Hepatocyte (in vitro differentiated cells): ENCODE measurements at regions not wholly inside any gene's neighbourhood (a gene's known extent, or its start where the extent isn't known, plus 50 kb on each side); places are given as distances from the start of the nearest gene placed in this dataset.

Experiments used
- DNase-seq: peaks from one replicate; pipeline ENCODE4 v3.0.0-alpha.2; 2016; ENCODE audit warnings: low spot score
- H2AFZ ChIP-seq: fragments of 200-600 bp; sonication (generic); 2 replicates; pipeline ENCODE4 v1.6.0; 2016; ENCODE audit warnings: antibody characterized with exemption, mild to moderate bottlenecking
- H3K27ac ChIP-seq: fragments of 200-600 bp; sonication (generic); 2 replicates; pipeline ENCODE4 v1.5.1; 2016; ENCODE audit warnings: mild to moderate bottlenecking
- H3K27me3 ChIP-seq: fragments of 200-600 bp; sonication (generic); 2 replicates; pipeline ENCODE4 v1.6.1; 2016
- H3K36me3 ChIP-seq: fragments of 200-600 bp; sonication (generic); replicated peaks from 2 replicates; pipeline ENCODE4 v1.5.1; 2016; ENCODE audit warnings: low read depth; ENCODE audit not compliant: insufficient read depth
- H3K4me1 ChIP-seq: fragments of 200-600 bp; sonication (generic); 2 replicates; pipeline ENCODE4 v1.5.1; 2016; ENCODE audit warnings: mild to moderate bottlenecking, moderate library complexity; ENCODE audit not compliant: insufficient read depth
- H3K4me2 ChIP-seq: fragments of 200-600 bp; sonication (generic); 2 replicates; pipeline ENCODE4 v1.6.0; 2016
- H3K4me3 ChIP-seq: fragments of 200-600 bp; sonication (generic); 2 replicates; pipeline ENCODE4 v1.5.1; 2016; ENCODE audit warnings: mild to moderate bottlenecking
- H3K79me2 ChIP-seq: fragments of 200-600 bp; sonication (generic); 2 replicates; pipeline ENCODE4 v1.6.0; 2017; ENCODE audit warnings: mild to moderate bottlenecking
- H3K9me2 ChIP-seq: fragments of 200-600 bp; sonication (generic); replicated peaks from 2 replicates; pipeline ENCODE4 v1.6.0; 2017; ENCODE audit warnings: mild to moderate bottlenecking; ENCODE audit not compliant: insufficient read depth
- H3K9me3 ChIP-seq: fragments of 200-600 bp; sonication (generic); 2 replicates; pipeline ENCODE4 v1.5.1; 2016; ENCODE audit warnings: low read depth, mild to moderate bottlenecking
- H4K20me1 ChIP-seq: fragments of 200-600 bp; sonication (generic); 2 replicates; pipeline ENCODE4 v1.6.0; 2016; ENCODE audit warnings: mild to moderate bottlenecking; ENCODE audit not compliant: insufficient read depth, poor library complexity, severe bottlenecking
- EZH2 ChIP-seq: fragments of 200-600 bp; sonication (generic); IDR thresholded peaks from 2 replicates; pipeline ENCODE4 v1.6.1; 2016; ENCODE audit warnings: antibody characterized with exemption, mild to moderate bottlenecking, borderline replicate concordance
- EZH2phosphoT487 ChIP-seq: fragments of 200-600 bp; sonication (generic); IDR thresholded peaks from one replicate; pipeline ENCODE4 v1.6.1; 2018; ENCODE audit warnings: antibody characterized with exemption, mild to moderate bottlenecking, low read depth, moderate library complexity; ENCODE audit not compliant: unreplicated experiment, severe bottlenecking
- WGBS: methylation state at CpG from one replicate; pipeline ENCODE4 v1.1.6; 2016; ENCODE audit warnings: low lambda C conversion rate; ENCODE audit errors: missing lambda C conversion rate; 5-methylcytosine and 5-hydroxymethylcytosine counted together
- TF ChIP-seq, protein P1 (sequence below): fragments of 200-600 bp; sonication (generic); IDR thresholded peaks from 2 replicates; pipeline ENCODE4 v1.5.1; 2016; ENCODE audit warnings: antibody characterized with exemption, mild to moderate bottlenecking; ENCODE audit not compliant: poor library complexity

DNA sequence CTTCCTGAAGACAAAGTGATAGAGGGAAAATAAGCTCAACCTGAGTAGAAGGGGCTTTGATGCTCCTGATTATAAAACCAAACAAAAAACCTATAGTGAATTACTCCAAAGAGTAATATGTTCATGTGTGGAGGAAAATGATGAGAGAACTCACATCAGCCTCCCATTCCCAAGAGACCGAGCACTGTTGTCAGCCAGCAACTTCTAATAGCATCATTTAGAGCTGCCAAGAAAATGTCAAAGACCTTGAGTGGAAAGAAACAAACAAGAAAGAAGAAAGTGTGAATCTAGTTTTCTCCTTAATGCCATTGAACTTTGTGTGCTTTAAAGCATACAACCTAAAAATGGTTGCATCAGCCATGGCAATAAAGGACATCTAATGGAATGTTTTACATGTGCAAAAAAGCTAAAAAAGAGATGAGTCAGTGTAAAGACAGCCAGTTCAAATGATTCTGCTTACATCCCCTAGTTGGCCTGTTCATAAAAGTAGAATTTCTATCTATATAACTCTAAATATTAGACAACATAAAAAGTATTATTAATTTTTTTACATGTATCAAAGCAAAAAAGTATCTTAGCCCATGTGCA, 1066.2 kb downstream of the TDRD15 start:
- H3K79me2 ChIP-seq: no peaks in the 10 kb centered on the region
- no peaks in the 10 kb centered on the region for H3K4me1 ChIP-seq
- no peaks in the 10 kb centered on the region for H3K27me3 ChIP-seq
- H2AFZ ChIP-seq: no peak overlapping the region
- TF ChIP-seq, protein P1, sequence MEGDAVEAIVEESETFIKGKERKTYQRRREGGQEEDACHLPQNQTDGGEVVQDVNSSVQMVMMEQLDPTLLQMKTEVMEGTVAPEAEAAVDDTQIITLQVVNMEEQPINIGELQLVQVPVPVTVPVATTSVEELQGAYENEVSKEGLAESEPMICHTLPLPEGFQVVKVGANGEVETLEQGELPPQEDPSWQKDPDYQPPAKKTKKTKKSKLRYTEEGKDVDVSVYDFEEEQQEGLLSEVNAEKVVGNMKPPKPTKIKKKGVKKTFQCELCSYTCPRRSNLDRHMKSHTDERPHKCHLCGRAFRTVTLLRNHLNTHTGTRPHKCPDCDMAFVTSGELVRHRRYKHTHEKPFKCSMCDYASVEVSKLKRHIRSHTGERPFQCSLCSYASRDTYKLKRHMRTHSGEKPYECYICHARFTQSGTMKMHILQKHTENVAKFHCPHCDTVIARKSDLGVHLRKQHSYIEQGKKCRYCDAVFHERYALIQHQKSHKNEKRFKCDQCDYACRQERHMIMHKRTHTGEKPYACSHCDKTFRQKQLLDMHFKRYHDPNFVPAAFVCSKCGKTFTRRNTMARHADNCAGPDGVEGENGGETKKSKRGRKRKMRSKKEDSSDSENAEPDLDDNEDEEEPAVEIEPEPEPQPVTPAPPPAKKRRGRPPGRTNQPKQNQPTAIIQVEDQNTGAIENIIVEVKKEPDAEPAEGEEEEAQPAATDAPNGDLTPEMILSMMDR: no peak
- TF ChIP-seq EZH2phosphoT487: no peak
- TF ChIP-seq EZH2: no peak
- H3K4me3 ChIP-seq: no peak overlapping the region
- no peaks in the 10 kb centered on the region for H3K9me3 ChIP-seq
- no peaks in the 10 kb centered on the region for H3K36me3 ChIP-seq
- no peaks in the 10 kb centered on the region for H4K20me1 ChIP-seq
- no peaks in the 10 kb centered on the region for H3K9me2 ChIP-seq
- DNase-seq: no peak
- 88% methylated on average over 1 of the region's 1 CpG for WGBS
- no peak overlapping the region for H3K4me2 ChIP-seq
- no peak overlapping the region for H3K27ac ChIP-seq

DNA sequence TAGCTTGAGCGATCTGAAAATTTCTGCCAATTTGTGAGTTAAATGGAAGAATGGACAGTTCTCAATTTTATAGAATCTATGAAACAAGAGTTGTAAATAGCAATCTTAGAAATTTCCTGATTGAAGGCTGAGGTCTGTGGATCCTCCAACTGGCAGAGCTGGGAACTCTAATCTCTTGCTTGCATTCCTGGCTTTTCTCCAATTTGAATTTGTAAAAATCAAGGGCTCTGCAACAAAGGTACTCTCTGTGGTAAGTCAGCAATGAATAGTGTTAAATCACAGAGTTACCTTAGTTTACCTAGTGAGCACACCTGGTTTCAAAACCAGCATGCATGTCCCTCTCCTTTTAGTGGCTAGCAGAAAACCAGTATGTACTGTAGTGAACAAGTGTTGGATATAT, 1070.5 kb downstream of the TDRD15 start:
- Histone ChIP-seq H3K27me3 (no peaks in the 10 kb centered on the region), H2AFZ (no peak overlapping the region), H3K4me1 (no peaks in the 10 kb centered on the region), H3K4me2 (no peak overlapping the region), H4K20me1 (no peaks in the 10 kb centered on the region), H3K4me3 (no peak overlapping the region), H3K9me3 (no peaks in the 10 kb centered on the region), H3K27ac (no peak overlapping the region), H3K36me3 (no peaks in the 10 kb centered on the region), H3K79me2 (no peaks in the 10 kb centered on the region), H3K9me2 (no peaks in the 10 kb centered on the region)
- TF ChIP-seq EZH2phosphoT487 (no peak), EZH2 (no peak)
- TF ChIP-seq, protein P1: no peak
- 88% methylated on average over 1 of the region's 1 CpG for WGBS
- no peak for DNase-seq

DNA sequence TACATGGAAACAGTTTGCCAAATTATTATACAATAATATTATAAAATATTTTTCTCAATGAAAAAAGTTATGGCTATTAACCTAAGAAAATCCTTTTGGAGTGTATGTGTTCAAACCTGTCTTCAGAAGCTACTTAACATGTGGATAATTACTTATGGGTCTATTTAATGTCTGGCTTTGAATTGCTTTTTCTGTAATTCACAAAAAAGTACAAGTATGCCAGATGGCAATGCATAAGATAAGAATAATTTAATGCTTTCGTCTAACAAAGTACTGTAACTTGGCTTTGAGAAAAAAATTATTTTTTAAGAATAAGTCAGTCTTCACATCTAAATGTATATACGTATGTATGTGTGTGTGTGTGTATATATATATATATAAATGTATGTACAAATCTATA, 1073.0 kb downstream of the TDRD15 start:
- H3K27me3 ChIP-seq: no peaks in the 10 kb centered on the region
- no peak for DNase-seq
- no peak overlapping the region for H3K4me3 ChIP-seq
- H3K27ac ChIP-seq: no peak overlapping the region
- H4K20me1 ChIP-seq: no peaks in the 10 kb centered on the region
- H3K79me2 ChIP-seq: no peaks in the 10 kb centered on the region
- H2AFZ ChIP-seq: no peak overlapping the region
- no peak overlapping the region for H3K4me2 ChIP-seq
- WGBS: 89% methylated on average over 2 of the region's 2 CpGs
- H3K36me3 ChIP-seq: no peaks in the 10 kb centered on the region
- H3K4me1 ChIP-seq: no peaks in the 10 kb centered on the region
- H3K9me2 ChIP-seq: no peaks in the 10 kb centered on the region
- TF ChIP-seq EZH2 (no peak), EZH2phosphoT487 (no peak)
- TF ChIP-seq, protein P1: no peak
- no peaks in the 10 kb centered on the region for H3K9me3 ChIP-seq
